Astrocyte of the spinal cord (primary cell): ENCODE measurements at regions not wholly inside any gene's neighbourhood (a gene's known extent, or its start where the extent isn't known, plus 50 kb on each side); places are given as distances from the start of the nearest gene placed in this dataset.

Source experiments
- DNase-seq: peaks from one replicate; pipeline ENCODE4 v3.0.0; 2011; ENCODE audit warnings: low read depth, low spot score
- H3K4me3 ChIP-seq: 2 replicates; pipeline ENCODE4 v1.5.1; 2011; ENCODE audit warnings: low read depth, mild to moderate bottlenecking, low read length, moderate library complexity
- in situ Hi-C: cut with HindIII; loops from 2 replicates; pipeline ENCODE4 v1.10.0; 2017; ENCODE audit warnings: low sequenced_read_pairs
- TF ChIP-seq, protein P1 (sequence below): IDR thresholded peaks from 2 replicates; pipeline ENCODE4 v1.5.1; 2012; ENCODE audit warnings: low read depth, mild to moderate bottlenecking, low read length, inconsistent platforms

DNA sequence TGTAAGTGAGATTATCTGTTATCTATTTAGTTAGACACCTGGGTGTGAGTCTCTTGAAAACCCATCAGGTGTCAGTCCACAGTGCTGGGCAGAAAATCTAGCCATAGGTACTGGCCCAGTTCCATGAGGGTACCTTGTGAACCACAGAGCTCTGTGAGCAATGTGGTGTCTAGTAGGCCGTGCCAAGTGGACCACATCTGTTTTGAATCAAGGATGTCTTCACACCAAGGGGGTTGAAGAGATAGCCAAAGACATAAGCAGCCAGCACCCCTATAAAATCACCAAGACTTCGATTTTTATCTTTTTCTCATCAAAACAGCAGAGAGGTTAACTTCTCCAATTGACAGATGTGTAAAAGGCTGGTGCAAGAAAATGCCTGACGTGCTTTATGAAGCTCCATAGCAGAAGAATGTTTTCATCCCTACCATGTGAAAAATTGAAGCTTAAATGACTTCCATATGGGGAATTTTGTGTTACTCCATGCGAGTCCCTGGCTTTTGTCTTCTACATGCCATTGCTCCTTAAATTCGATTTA is 368.7 kb downstream of the HAO1 start:
- TF ChIP-seq, protein P1, sequence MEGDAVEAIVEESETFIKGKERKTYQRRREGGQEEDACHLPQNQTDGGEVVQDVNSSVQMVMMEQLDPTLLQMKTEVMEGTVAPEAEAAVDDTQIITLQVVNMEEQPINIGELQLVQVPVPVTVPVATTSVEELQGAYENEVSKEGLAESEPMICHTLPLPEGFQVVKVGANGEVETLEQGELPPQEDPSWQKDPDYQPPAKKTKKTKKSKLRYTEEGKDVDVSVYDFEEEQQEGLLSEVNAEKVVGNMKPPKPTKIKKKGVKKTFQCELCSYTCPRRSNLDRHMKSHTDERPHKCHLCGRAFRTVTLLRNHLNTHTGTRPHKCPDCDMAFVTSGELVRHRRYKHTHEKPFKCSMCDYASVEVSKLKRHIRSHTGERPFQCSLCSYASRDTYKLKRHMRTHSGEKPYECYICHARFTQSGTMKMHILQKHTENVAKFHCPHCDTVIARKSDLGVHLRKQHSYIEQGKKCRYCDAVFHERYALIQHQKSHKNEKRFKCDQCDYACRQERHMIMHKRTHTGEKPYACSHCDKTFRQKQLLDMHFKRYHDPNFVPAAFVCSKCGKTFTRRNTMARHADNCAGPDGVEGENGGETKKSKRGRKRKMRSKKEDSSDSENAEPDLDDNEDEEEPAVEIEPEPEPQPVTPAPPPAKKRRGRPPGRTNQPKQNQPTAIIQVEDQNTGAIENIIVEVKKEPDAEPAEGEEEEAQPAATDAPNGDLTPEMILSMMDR: no peak
- in situ Hi-C loops: no loop called here
- no peak for DNase-seq
- no peak overlapping the region for H3K4me3 ChIP-seq

- no peak for DNase-seq
- in situ Hi-C loops: no loop called here
- TF ChIP-seq, protein P1: no peak
- no peak overlapping the region for H3K4me3 ChIP-seq
Observed at GRCh38 chr20:7579888-7580287, 360.4 kb downstream of the HAO1 start.

DNA sequence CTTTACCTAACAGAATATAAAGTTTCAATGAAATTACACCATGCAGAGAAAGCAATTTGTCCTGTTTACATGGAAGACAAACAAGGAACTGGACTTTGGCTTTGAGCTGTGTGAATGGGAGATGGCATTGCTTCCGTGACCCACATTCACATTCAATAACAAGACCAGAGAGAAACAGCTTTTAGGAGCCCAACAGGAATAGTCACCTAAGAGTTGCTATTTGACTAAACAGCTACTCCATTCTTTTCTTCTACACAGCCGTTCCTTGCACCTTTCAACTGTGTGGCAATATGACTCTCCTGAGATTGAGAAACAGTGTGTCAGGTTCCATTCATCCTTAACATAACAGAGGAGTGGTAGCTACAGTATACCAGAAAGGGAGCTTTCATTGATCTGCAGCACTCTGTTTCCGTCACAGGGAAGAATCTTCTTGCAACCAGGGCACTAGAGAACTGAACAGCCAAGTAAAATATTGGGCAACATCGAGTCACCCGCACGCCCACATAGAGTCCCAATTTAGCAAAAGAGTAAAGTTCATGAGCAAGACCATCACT is 355.1 kb downstream of the HAO1 start:
- TF ChIP-seq, protein P1: no peak
- no peak overlapping the region for H3K4me3 ChIP-seq
- in situ Hi-C loops: no loop called here
- DNase-seq: no peak

DNA sequence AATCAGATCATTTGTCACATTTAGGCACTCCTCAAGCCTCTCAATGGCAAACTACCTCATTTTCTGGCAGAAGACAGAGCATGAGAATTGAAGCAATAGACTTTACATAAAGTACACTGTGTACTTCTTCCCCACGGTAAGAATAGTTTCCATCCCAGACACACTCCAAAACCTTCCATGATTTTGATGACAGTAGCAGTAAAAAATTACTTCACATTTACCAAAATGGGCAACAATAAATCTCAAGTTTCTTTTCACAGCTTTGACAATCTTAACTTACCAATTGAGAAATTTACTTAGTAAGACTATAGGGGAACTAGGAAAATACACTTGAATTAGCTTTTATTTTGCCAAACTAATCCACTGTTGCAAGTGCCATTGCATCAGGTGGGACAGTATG is 353.8 kb downstream of the HAO1 start:
- TF ChIP-seq, protein P1: no peak
- DNase-seq: no peak
- in situ Hi-C loops: no loop called here
- H3K4me3 ChIP-seq: no peak overlapping the region

DNA sequence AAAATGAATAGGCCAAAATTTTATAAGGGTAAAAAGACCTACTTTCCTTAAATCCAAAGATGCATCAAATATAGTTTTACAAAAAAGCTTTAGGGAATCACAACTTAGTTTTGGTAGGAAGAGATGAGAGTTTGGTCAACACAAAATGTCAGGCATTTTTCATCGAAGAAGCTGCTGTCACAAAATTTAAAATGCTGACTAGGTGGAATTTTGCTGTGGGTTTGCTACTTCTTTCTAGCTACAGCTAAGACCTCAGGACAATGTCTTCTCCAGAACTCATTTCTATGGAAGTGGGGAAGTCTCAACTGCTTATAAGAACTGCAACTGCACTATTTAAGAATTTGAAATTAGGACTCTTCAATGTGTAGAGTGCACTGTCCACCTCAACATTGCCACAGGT is 351.1 kb downstream of the HAO1 start:
- no peak overlapping the region for H3K4me3 ChIP-seq
- no peak for DNase-seq
- TF ChIP-seq, protein P1: no peak
- in situ Hi-C loops: no loop called here

GRCh38 chr20:7596541-7596940 is 343.7 kb downstream of the HAO1 start:
- H3K4me3 ChIP-seq: no peak overlapping the region
- TF ChIP-seq, protein P1: no peak
- in situ Hi-C loops: no loop called here
- DNase-seq: no peak
